Pancreas (tissue), 10 donors: ENCODE measurements at regions not wholly inside any gene's neighbourhood (a gene's known extent, or its start where the extent isn't known, plus 50 kb on each side); places are given as distances from the start of the nearest gene placed in this dataset.
A peak's percentile ranks its signal among the peaks of the same experiment; 100 is the strongest.

Experiments
- ATAC-seq, 4 donors: fragments of 200-7000 bp; cut with Tn5 transposase; one replicate each; pipeline versions ENCODE4 v1.8.0 to v1.9.1; 2020; ENCODE audit warnings: mild to moderate bottlenecking in 4 of 4, moderate library complexity in 4 of 4
- DNase-seq, 6 donors: peaks; one replicate each; pipeline ENCODE4 v3.0.0-alpha.2; 2020
- FAIRE-seq: peaks from 2 replicates; lab custom pipeline; 2012; peaks lifted over from hg19 to GRCh38; lab: Jason Lieb, UNC
- H3K27ac ChIP-seq, 4 donors: fragments of 200-600 bp; sonication (generic); 1 replicate in 3 of 4; 2 replicates in 1 of 4; pipeline versions ENCODE4 v1.5.0 to v1.8.0; 2020
- H3K27me3 ChIP-seq, 4 donors: fragments of 200-600 bp; one replicate each; pipeline ENCODE4 v1.8.0; 2021
- H3K36me3 ChIP-seq, 3 donors: fragments of 200-600 bp; sonication (generic) in 1 of 3; one replicate each; pipeline versions ENCODE4 v1.5.0 to v1.8.0; 2020 to 2021
- H3K4me1 ChIP-seq, 3 donors: fragments of 200-600 bp; one replicate each; pipeline ENCODE4 v1.8.0; 2021
- H3K4me3 ChIP-seq, 4 donors: fragments of 200-600 bp; sonication (generic) in 2 of 4; one replicate each; pipeline versions ENCODE4 v1.5.0 to v1.8.0; 2020 to 2021
- H3K9me3 ChIP-seq, 4 donors: fragments of 200-600 bp; one replicate each; pipeline ENCODE4 v1.8.0; 2021
- CTCF ChIP-seq, 4 donors: fragments of 200-600 bp; sonication (generic) in 3 of 4; IDR thresholded peaks; one replicate each; pipeline versions ENCODE4 v1.5.0 to v1.8.0; 2021; ENCODE audit warnings: antibody characterized with exemption in 4 of 4
- WGBS, 2 donors: extraction: QIAGEN DNeasy Blood & Tissue Kit; methylation state at CpG; one replicate each; pipeline ENCODE4 v1.1.7; 2013; 5-methylcytosine and 5-hydroxymethylcytosine counted together
- intact Hi-C, 3 donors: fragments of 100-400 bp; cut with DNase I; formaldehyde crosslinking; loops; one replicate each; pipeline versions ENCODE4 v1.11.1 to v1.14.2; 2022
- donor health status: healthy with polysubstance abuse.
- donor health status: DM: no; HTN: no; CAD: no; lungs with moderate emphysema.
- donor health status: DM: no; HTN: no; CAD: no.
- donor health status: control.
- donor health status: control.
- donor health status: Bipolar disorder and iron deficiency.
- donor health status: DM: yes; HTN: yes; CAD: no.
- donor health status: DM: no; HTN: no; CAD: no.
- donor health status: DM: no; HTN: no; CAD: no.
- donor health status: DM: yes; HTN: yes; CAD: no.

- ATAC-seq, result no peak
- WGBS, 2 donors, result 82 to 84% methylated on average over 11 of the region's 11 CpGs
- no peak for FAIRE-seq
- Histone ChIP-seq H3K4me1 (peaks cover 12 to 43% (median 36%) of the 10 kb centered on the region in 3 donors), H3K36me3 (no peaks in the 10 kb centered on the region), H3K9me3 (no peaks in the 10 kb centered on the region), H3K27ac (no peak overlapping the region), H3K4me3 (no peak overlapping the region), H3K27me3 (no peaks in the 10 kb centered on the region)
- no peak for DNase-seq
- no peak for TF ChIP-seq CTCF (IDR thresholded peaks at IDR 0.05)
- intact Hi-C loops, result no loop called here
These were observed 257.6 kb upstream of the ZPLD1 start for GRCh38 chr3:102177075-102177755.

GRCh38 chr3:102178817-102179216 lies 256.0 kb upstream of the ZPLD1 start:
- no peak for ATAC-seq
- Histone ChIP-seq H3K27ac (peak overlapping the region in 2 of 4 donors; percentile 80), H3K9me3 (no peaks in the 10 kb centered on the region), H3K4me1 (peaks cover 26 to 58% (median 50%) of the 10 kb centered on the region in 3 donors), H3K27me3 (no peaks in the 10 kb centered on the region), H3K36me3 (no peaks in the 10 kb centered on the region), H3K4me3 (no peak overlapping the region)
- no peak for DNase-seq
- intact Hi-C loops, result no loop called here
- TF ChIP-seq CTCF (IDR thresholded peaks at IDR 0.05), result no peak
- FAIRE-seq, result no peak

- peak overlapping the region; percentile 9 to 80 (median 66) for H3K27ac ChIP-seq
- no peak for TF ChIP-seq CTCF (IDR thresholded peaks at IDR 0.05)
- peaks cover 28 to 60% (median 50%) of the 10 kb centered on the region in 3 donors for H3K4me1 ChIP-seq
- ATAC-seq (no peak), DNase-seq (no peak), FAIRE-seq (peak; percentile 29)
- H3K27me3 ChIP-seq, result no peaks in the 10 kb centered on the region
- intact Hi-C loops, result loop anchor here in 1 of 3 donors (10.0 kb wide), 1 partner anchor 325 kb away; no protein-coding TSS in a partner anchor
- no peaks in the 10 kb centered on the region for H3K36me3 ChIP-seq
- 20 to 27% methylated on average over 6 of the region's 6 CpGs for WGBS, 2 donors
- H3K4me3 ChIP-seq, result peak overlapping the region in 1 of 4 donors; percentile 10
- no peaks in the 10 kb centered on the region for H3K9me3 ChIP-seq
These were observed 255.3 kb upstream of the ZPLD1 start for GRCh38 chr3:102179326-102180177.

- ATAC-seq (peak; percentile 47 to 72 (median 68)), FAIRE-seq (no peak), DNase-seq (no peak)
- Histone ChIP-seq H3K9me3 (no peaks in the 10 kb centered on the region), H3K4me3 (peak overlapping the region in 1 of 4 donors; percentile 10), H3K36me3 (no peaks in the 10 kb centered on the region), H3K4me1 (peaks cover 28 to 54% (median 50%) of the 10 kb centered on the region in 3 donors), H3K27ac (peak overlapping the region; percentile 9 to 80 (median 66)), H3K27me3 (no peaks in the 10 kb centered on the region)
- no peak for TF ChIP-seq CTCF (IDR thresholded peaks at IDR 0.05)
- intact Hi-C loops, result loop anchor here in 1 of 3 donors (10.0 kb wide), 1 partner anchor 326 kb away; no protein-coding TSS in a partner anchor
- WGBS, 2 donors, result 4% methylated on average over 7 of the region's 7 CpGs
These were observed 254.4 kb upstream of the ZPLD1 start for GRCh38 chr3:102180280-102180931.
